Fibroblast of the conjunctiva (primary cell): ENCODE measurements at regions not wholly inside any gene's neighbourhood (a gene's known extent, or its start where the extent isn't known, plus 50 kb on each side); places are given as distances from the start of the nearest gene placed in this dataset.
"Not testable (repeated sequence)": the region's sequence is repeated elsewhere in the genome, so short reads cannot be mapped to it uniquely, and the experiment has no call there.

Experiments
- DNase-seq: peaks from one replicate; pipeline ENCODE4 v3.0.0-alpha.2; 2010; ENCODE audit warnings: low read depth

- DNase-seq, result no peak
Observed at GRCh38 chr13:37295071-37295470, 189.6 kb upstream of the CSNK1A1L start.

DNA sequence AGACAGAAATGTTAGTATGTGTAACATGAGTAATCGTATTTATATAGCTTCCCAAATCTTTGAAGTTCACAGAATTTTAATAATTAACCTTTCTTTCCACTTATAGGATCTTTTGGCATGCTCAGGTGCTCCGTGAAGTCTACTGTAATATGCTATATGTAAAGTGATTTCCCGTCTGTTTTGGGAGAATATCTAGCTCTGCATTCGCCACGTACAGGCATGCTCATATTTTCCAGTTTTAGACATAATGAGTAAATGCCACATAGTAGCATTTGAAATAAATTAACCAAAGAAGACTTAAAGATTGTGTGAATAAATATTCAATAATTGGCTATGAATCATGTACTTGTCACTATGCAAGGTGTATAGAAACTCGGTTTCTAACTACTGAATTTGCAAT, 189.0 kb upstream of the CSNK1A1L start:
- DNase-seq, result no peak

- no peak for DNase-seq
Observed at GRCh38 chr13:37293295-37293694, 187.8 kb upstream of the CSNK1A1L start.

DNA sequence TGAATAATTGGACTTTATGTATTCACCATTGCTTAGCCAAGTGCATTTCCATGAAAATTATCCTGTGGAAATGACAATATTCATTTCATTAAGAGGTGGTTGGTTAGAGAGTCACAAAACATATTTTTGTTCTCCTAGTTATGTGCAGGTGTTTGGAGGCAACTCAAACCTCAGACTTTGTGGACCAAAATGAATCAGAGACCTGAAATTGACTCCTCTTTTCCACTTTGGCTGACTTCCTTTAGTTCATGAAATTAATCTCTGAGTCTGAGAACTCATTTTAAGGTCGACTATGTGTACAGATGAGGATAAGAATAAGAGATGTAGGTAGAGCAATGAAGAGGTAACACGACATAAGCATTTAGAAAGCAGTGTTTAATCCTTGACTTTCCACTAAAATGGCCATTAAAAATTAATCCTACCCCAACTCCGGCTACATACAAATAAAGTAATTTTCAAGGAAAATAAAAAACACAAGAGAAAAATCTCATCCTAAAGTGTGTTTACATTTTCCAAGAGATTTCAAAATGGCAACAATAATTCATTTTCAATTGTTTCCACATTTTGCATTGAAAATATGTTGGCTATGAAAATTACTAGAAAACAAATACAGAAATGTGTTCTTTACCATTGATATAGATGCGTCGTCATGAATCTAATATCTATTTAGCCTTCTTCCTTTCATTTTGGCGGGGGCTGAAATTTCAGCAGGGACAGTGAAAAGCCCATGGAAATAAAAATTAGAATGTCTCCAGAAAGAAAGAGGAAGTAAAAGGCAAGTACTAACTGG, 185.4 kb upstream of the CSNK1A1L start:
- no peak for DNase-seq

GRCh38 chr13:37289212-37289935, 183.9 kb upstream of the CSNK1A1L start:
- no peak for DNase-seq

DNA sequence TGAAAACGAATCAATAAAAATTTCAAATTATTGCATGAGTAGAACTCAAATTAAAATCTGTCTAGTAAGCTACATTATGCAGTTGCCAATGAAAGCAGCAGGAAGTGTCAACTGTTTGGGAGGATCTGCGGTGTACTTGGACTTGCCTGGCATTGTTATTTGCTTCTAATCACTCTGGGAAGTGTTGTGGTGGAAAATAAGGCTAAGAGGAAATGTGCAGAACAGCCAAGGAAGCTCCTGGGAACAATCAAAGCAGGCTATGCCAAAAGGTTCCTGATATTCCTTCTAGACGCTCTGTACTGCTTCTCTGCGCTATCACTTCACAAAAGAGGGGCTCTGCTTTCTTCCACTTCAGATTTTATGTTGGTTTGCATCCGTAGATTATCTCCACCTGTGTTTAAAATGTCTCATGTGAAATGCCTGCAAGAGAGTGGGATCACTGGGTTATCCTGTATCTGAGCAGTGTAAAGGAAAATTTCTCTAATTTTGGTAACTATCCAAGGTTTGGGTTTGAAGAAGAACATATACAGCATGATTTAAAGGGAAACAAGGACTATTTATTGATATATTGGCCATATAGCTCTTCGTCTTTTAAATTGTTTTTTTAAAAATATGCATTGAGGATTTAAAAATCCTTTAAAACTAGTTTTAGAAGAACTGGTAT, 182.7 kb upstream of the CSNK1A1L start:
- no peak for DNase-seq

GRCh38 chr13:37280231-37280630, 174.8 kb upstream of the CSNK1A1L start:
- DNase-seq, result not testable (repeated sequence)

DNA sequence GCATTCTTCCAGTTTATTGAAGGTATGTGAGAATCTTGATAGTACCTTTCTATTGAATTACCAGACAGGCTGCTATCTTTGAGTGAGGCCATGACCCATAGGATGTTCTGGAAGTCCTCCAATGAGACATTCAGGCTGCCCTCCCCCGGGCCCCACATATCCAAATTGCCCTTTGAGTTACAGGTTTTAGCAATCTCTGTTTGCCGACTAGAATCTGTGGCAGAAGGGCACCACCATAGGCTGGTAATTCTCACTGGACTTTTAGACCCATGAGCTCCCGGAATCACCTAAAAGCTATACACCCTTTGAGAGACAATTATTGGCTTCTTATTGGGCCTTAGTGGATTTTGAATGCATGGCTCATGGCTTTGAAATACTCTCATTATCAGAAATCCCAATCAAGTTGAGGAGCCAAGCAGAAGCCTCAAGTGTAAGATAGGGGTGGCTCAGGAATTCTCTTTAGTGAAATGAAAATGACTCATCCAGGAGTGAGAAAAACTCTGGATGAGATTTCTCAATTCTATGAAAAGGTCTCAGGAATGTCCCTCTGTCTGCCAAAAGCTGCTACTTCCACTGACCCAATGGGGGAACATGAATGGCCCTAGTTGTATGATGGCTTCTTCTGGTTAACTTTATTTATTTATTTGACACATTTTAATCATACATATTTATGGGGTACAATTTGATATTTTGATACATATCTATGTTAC, 172.1 kb upstream of the CSNK1A1L start:
- DNase-seq, result no peak

DNA sequence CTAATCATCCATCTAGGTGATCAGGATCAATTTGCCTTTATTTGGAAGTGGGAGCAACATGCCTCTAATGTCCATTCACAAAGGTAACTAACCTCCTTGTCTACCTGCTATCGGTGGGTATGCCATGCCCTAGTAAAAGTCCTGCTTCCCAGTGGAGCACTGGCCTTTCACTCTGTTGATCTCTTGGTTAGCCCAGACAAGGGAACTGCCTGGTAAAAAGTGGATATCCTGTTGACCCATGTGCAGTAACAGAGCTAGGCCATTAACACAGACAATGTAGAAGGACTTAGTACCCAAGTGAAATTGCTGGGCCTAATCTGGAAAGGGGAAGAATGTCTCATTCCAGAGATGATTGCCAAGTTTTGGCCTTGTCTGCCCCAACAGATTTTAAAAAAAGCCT, 171.5 kb upstream of the CSNK1A1L start:
- no peak for DNase-seq

DNA sequence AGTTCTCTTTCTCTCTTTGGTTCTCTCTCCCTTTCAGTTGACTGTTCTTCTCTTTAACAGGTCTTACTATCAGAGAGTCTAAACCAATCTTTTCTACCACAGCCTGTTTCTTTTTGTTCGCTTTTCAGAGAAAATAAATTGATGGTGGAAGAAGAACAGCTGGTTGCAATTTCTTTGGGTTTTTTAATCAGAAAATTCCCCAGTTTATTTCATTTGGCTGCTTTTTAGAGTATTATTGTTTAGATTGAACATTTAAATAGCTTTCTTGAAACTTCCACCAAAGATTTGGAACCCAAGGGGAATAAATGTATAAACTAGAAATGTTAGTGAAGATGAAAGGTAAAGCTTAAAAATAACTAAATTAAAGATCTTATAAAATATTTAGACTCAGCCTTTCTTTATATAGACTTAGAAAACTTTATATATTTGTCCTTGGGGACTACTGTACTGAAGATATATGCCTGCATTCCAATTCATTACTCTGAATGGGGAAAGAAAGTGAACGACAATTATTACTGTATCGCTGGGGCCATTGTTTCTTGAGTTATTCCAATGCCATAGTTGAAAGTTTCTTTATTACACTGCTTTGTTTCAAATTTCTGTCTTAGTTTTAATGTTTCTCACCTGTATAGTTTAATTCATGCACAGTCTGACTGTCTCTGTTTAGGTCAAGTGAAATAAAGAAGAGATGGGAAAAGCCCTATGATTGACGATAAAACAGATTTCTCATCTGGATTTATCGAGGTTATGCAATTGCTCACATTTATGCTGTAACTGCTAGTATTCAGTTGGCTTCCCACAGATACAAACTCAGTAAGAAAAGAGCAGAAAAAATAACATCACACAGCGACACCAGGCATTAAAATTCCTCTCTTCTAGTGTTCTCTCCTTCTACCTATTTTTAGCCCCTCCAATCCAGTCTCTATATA, 169.4 kb upstream of the CSNK1A1L start:
- no peak for DNase-seq

- no peak for DNase-seq
Observed at GRCh38 chr13:37273836-37274235, 168.4 kb upstream of the CSNK1A1L start.

GRCh38 chr13:37270226-37271001, 164.9 kb upstream of the CSNK1A1L start:
- no peak for DNase-seq

- DNase-seq, result no peak
Observed at GRCh38 chr13:37263871-37264270, 158.4 kb upstream of the CSNK1A1L start.

DNA sequence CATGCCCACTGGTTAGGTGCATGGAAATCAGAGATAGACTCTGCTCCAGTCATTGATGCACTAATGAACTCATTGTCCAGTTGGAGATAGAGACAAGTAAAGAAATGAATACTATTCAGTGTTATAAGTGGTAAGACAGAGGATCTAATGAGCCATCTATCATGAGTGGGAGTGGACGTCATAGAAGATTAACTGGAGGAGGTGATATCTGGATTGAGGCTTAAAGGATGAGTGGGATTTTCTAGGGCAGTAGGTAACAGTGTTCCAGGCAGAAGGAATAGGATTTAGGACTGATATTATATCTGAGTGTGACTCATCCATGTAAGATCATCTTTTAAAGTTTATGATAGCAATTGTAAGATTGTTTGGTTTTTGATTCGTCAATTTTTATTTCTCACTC, 152.2 kb upstream of the CSNK1A1L start:
- DNase-seq, result no peak

DNA sequence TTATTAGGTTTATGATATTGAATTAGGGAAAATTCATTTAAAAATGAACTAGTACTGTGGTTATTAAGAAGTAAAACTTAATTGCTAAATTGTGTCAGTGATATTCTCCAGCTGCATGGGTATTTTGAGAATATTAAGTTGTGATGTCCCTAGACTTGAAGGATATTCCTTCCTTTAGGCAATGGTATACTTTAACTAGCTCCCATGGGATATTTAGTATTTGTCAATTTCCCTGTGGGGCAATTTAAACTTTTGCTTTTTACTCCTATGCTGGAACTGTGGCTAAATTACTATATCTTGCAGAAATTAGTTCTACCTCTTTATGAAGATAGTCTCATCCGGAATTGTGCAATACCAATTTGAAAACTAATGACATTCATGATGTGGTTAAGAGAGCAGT, 151.6 kb upstream of the CSNK1A1L start:
- DNase-seq, result no peak

- DNase-seq, result no peak
Observed at GRCh38 chr13:37241786-37242185, 136.3 kb upstream of the CSNK1A1L start.

DNA sequence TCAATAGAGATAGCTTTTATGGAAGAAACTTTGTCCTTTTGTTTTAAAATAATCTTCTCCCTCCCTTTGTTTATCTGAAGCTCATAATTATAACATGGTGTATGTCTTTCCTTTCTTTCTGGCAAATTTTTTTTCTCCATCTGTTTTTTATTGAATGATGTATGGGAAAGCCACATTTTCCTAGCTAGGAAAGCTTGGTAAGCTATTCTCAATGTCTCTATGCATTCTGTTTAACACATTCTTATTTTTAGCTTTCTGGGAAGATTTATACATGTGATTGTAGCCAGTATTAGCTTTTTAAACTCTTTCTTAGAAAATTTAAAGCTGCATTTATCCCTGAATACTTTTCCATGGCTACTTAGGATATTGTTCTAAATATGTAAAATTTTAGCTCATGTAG, 124.9 kb upstream of the CSNK1A1L start:
- no peak for DNase-seq

DNA sequence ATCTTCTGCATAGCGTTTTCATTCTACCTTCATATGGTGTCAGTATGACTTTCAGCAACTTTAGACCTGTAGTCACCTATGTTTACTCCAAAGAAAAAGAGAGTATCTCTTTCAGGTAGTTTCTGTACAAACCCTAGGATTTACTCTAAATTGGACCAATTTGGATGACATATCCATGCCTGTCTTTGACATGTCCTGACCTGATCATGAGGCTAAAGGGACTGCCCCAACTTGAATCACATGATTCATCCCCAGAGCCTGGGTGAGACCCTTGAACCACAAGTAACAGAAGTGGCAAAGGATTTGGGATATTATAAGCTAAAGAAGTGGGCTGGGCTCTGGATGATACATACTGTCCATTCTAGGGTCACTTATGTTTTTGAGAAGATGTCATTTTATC, 124.5 kb upstream of the CSNK1A1L start:
- DNase-seq, result no peak

GRCh38 chr13:37226971-37227370, 121.5 kb upstream of the CSNK1A1L start:
- no peak for DNase-seq

- peak; percentile 12 for DNase-seq
Observed at GRCh38 chr13:37225414-37226070, 120.1 kb upstream of the CSNK1A1L start.
